MV-4-11 (cell line): ENCODE measurements at regions not wholly inside any gene's neighbourhood (a gene's known extent, or its start where the extent isn't known, plus 50 kb on each side); places are given as distances from the start of the nearest gene placed in this dataset.
A peak's percentile ranks its signal among the peaks of the same experiment; 100 is the strongest.

ENCODE experiments used
- DNase-seq: peaks from one replicate; lab custom pipeline; 2025; lab: John Stamatoyannopoulos, UW

GRCh38 chr17:34141590-34141989, 113.5 kb upstream of the CCL2 start:
- DNase-seq: no peak

GRCh38 chr17:34143430-34143829, 111.7 kb upstream of the CCL2 start:
- DNase-seq: no peak

GRCh38 chr17:34146440-34147043, 108.5 kb upstream of the CCL2 start:
- DNase-seq: no peak

- DNase-seq: no peak
These were observed 104.0 kb upstream of the CCL2 start for GRCh38 chr17:34151102-34151501.

GRCh38 chr17:34153991-34154390, 101.1 kb upstream of the CCL2 start:
- DNase-seq: no peak

GRCh38 chr17:34154961-34155730, 99.9 kb upstream of the CCL2 start:
- no peak for DNase-seq

- DNase-seq: no peak
These were observed 99.1 kb upstream of the CCL2 start for GRCh38 chr17:34155947-34156346.

- DNase-seq: no peak
These were observed 98.7 kb upstream of the CCL2 start for GRCh38 chr17:34156401-34156740.

GRCh38 chr17:34156741-34157589, 98.1 kb upstream of the CCL2 start:
- no peak for DNase-seq

GRCh38 chr17:34161690-34162089, 93.4 kb upstream of the CCL2 start:
- DNase-seq: no peak

- DNase-seq: no peak
These were observed 92.0 kb upstream of the CCL2 start for GRCh38 chr17:34163123-34163522.

GRCh38 chr17:34163646-34164045, 91.4 kb upstream of the CCL2 start:
- DNase-seq: peak; percentile 39

GRCh38 chr17:34164837-34165236, 90.2 kb upstream of the CCL2 start:
- no peak for DNase-seq

GRCh38 chr17:34166352-34166751, 88.7 kb upstream of the CCL2 start:
- no peak for DNase-seq

GRCh38 chr17:34167354-34167753, 87.7 kb upstream of the CCL2 start:
- DNase-seq: no peak

- DNase-seq: no peak
These were observed 86.1 kb upstream of the CCL2 start for GRCh38 chr17:34168989-34169388.

- DNase-seq: no peak
These were observed 85.6 kb upstream of the CCL2 start for GRCh38 chr17:34169496-34169895.

- DNase-seq: peak; percentile 74
These were observed 83.8 kb upstream of the CCL2 start for GRCh38 chr17:34171245-34171818.

- no peak for DNase-seq
These were observed 82.6 kb upstream of the CCL2 start for GRCh38 chr17:34172390-34172918.

GRCh38 chr17:34173241-34173640, 81.8 kb upstream of the CCL2 start:
- peak; percentile 39 for DNase-seq

- DNase-seq: no peak
These were observed 80.6 kb upstream of the CCL2 start for GRCh38 chr17:34174496-34174895.

GRCh38 chr17:34176440-34176839, 78.6 kb upstream of the CCL2 start:
- DNase-seq: no peak
